C4-2B (cell line): ENCODE measurements at regions not wholly inside any gene's neighbourhood (a gene's known extent, or its start where the extent isn't known, plus 50 kb on each side); places are given as distances from the start of the nearest gene placed in this dataset.

Experiments
- ZFX ChIP-seq: fragments of 450-650 bp; IDR thresholded peaks from 2 replicates; pipeline ENCODE4 v1.6.1; 2017
- TF ChIP-seq, protein P1 (sequence below): fragments of 450-650 bp; conservative IDR thresholded peaks from 2 replicates; pipeline ENCODE4 v1.5.1; 2017; ENCODE audit warnings: mild to moderate bottlenecking

- TF ChIP-seq, protein P1, sequence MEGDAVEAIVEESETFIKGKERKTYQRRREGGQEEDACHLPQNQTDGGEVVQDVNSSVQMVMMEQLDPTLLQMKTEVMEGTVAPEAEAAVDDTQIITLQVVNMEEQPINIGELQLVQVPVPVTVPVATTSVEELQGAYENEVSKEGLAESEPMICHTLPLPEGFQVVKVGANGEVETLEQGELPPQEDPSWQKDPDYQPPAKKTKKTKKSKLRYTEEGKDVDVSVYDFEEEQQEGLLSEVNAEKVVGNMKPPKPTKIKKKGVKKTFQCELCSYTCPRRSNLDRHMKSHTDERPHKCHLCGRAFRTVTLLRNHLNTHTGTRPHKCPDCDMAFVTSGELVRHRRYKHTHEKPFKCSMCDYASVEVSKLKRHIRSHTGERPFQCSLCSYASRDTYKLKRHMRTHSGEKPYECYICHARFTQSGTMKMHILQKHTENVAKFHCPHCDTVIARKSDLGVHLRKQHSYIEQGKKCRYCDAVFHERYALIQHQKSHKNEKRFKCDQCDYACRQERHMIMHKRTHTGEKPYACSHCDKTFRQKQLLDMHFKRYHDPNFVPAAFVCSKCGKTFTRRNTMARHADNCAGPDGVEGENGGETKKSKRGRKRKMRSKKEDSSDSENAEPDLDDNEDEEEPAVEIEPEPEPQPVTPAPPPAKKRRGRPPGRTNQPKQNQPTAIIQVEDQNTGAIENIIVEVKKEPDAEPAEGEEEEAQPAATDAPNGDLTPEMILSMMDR: no peak
- TF ChIP-seq ZFX: no peak
Observed at GRCh38 chr6:66808771-66809170, 1101.7 kb upstream of the EYS start.
